AG04449 (cell line): ENCODE measurements at regions not wholly inside any gene's neighbourhood (a gene's known extent, or its start where the extent isn't known, plus 50 kb on each side); places are given as distances from the start of the nearest gene placed in this dataset.

Source experiments
- CTCF ChIA-PET: fragments of 350-600 bp; formaldehyde crosslinking; extraction: SDS; loops from one replicate; lab custom pipeline; 2021; ENCODE audit warnings: antibody characterized with exemption; lab: Yijun Ruan, JAX
- POLR2A ChIA-PET: fragments of 400-600, 350-600 bp; formaldehyde crosslinking; extraction: SDS; loops from one replicate; lab custom pipeline; 2020; ENCODE audit warnings: antibody characterized with exemption, inconsistent platforms; lab: Yijun Ruan, JAX
- DNase-seq: peaks from one replicate; pipeline ENCODE4 v3.0.0-alpha.2; 2010; ENCODE audit warnings: low read depth, low spot score
- H3K4me3 ChIP-seq: 2 replicates; pipeline ENCODE4 v1.5.1; 2011; ENCODE audit warnings: low read depth, mild to moderate bottlenecking, control low read depth, low read length
- TF ChIP-seq, protein P1 (sequence below): IDR thresholded peaks from one replicate; pipeline ENCODE4 v1.5.1; 2011; ENCODE audit warnings: mild to moderate bottlenecking, moderate library complexity, low read length, control low read depth, inconsistent platforms; ENCODE audit not compliant: insufficient read depth; ENCODE audit errors: missing control alignments

DNA sequence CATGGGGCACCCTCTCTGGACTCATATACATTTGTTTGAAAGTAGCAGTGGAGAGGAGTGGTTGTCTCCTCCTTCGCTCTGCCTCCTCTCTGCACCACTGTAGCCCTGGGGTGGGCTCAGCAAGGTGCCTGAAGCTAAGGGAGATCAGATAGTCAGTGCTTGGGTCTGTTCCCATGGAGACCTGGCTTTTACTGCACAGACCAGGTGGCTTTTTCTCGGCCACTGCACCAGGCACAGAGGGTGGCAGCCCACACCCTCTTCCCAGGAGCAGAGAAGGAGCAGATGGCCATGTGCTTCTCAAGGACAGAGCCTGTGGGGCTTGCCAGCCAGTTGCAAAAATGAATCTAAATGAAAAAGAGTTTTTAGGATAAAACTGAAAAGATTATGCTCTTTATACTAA is 123.4 kb upstream of the KCNK1 start:
- ChIA-PET CTCF (no interaction called here), POLR2A (no interaction called here)
- TF ChIP-seq, protein P1, sequence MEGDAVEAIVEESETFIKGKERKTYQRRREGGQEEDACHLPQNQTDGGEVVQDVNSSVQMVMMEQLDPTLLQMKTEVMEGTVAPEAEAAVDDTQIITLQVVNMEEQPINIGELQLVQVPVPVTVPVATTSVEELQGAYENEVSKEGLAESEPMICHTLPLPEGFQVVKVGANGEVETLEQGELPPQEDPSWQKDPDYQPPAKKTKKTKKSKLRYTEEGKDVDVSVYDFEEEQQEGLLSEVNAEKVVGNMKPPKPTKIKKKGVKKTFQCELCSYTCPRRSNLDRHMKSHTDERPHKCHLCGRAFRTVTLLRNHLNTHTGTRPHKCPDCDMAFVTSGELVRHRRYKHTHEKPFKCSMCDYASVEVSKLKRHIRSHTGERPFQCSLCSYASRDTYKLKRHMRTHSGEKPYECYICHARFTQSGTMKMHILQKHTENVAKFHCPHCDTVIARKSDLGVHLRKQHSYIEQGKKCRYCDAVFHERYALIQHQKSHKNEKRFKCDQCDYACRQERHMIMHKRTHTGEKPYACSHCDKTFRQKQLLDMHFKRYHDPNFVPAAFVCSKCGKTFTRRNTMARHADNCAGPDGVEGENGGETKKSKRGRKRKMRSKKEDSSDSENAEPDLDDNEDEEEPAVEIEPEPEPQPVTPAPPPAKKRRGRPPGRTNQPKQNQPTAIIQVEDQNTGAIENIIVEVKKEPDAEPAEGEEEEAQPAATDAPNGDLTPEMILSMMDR = no peak
- no peak overlapping the region for H3K4me3 ChIP-seq
- no peak for DNase-seq

DNA sequence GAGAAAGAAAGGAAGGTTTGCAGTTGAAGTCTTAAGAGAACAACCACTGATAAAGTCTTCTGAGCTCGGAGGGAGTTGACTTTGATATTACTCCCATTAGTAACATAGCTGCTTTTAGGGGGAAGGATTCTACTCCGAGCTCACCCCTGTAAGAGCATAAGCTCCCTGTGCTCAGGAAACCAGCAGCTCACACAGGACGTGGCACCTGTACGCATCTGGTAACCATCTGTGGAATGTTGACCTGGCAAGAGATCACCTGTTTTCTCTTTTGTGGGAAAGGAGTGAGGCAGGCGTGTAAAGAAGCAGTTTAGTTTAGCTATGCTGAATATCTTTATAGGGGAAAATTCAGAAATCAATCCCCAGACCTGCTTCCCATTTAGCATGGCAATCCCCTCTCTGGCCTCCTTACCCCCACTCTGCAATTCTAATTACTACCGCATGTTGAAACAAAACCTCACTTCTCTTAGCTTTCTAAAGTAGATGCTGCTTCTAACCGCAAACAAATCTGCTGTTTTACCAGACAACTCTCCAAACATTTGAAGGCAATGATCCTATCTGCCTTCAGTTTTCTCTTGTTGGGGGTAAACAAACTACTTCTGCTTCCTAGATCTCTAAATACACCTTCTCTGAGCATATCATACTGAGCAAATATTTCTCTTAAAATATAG is 121.8 kb upstream of the KCNK1 start:
- POLR2A ChIA-PET = no interaction called here
- CTCF ChIA-PET = no interaction called here
- H3K4me3 ChIP-seq = no peak overlapping the region
- TF ChIP-seq, protein P1 = no peak
- DNase-seq = no peak

DNA sequence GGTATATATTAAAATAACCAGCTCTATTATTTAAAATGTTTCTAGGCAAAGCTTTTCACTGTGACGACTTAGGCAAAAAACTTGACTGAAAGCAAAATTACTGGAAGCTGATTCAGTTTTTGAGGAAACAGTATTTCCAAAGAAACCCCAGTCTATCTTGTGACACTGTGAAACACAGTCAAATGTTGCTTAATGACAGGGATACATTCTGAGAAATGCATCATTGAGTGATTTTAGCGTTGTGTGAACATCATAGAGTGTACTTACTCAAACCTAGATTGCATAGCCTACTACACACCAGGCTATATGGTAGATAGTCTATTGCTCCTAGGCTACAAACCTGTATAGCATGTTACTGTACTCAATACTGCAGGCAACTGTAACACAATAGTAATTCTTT is 116.9 kb upstream of the KCNK1 start:
- no peak overlapping the region for H3K4me3 ChIP-seq
- ChIA-PET CTCF (no interaction called here), POLR2A (no interaction called here)
- TF ChIP-seq, protein P1 = no peak
- DNase-seq = no peak

DNA sequence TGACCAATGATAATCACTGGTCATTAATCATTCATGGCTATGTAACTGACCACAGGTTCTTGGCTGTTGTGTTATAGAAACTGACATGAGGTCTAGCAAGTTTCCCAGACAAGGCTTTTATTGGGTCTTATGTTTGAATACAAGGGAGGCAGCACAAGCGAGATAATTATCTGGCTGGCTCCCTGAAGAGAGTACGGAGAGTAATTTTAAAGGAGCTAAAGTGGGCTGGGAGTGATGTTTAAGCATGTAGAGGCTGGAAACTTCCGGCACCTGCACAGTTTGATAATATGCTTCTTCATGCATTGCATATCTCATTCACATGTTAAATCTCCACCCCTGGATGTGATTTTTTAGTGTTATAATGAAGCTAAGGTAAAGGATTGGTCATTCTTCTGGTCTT is 116.2 kb upstream of the KCNK1 start:
- H3K4me3 ChIP-seq = no peak overlapping the region
- TF ChIP-seq, protein P1 = no peak
- CTCF ChIA-PET = no interaction called here
- POLR2A ChIA-PET = no interaction called here
- DNase-seq = no peak

DNA sequence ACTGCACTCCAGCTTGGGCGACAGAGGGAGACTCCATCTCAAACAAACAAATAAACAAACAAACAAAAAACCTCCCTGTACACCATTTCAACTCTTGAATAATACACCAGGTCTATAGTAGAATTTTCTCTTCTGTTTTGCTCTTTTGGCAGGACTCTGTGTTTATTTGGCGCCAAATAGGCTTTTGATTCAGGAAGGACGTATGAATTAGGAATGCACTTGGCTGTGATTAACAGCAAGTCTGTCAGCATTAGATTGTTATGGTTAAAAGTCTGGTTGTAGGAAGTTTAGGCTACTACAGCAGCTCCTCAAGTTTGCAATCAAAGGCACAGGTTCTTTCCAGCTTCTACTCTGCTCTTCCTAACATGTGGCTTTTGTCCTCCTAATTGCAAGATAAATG is 113.8 kb upstream of the KCNK1 start:
- ChIA-PET POLR2A (no interaction called here), CTCF (no interaction called here)
- H3K4me3 ChIP-seq = no peak overlapping the region
- no peak for DNase-seq
- TF ChIP-seq, protein P1 = no peak

DNA sequence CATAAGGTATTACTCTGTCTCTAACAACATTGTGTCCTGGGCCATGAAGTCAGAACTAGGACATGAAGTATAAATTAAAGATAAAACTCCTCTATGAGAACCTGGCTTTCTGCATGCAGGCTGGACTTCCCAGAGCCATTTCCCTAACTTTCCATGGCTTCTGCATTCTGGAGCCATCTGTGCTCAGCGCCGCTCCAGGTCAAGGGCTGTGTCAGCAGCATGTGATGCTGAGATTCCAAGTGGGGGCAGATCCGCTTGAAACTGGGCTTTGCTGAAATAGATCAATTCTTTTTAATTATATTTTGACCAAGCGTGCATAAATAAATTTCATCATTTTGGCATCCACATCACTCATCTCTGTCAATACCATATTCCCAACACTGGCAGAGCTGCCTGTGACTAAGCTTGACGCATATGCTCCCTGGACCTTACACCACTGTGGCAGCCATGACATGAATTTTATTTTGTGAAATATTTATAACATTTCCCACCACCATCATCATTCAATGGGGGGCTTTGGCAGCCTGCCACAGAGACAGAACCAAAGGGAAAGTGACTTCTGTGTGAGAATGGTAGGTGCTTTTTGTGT is 110.4 kb upstream of the KCNK1 start:
- no peak for DNase-seq
- TF ChIP-seq, protein P1 = no peak
- ChIA-PET CTCF (no interaction called here), POLR2A (no interaction called here)
- no peak overlapping the region for H3K4me3 ChIP-seq
